Kidney (tissue), 13 donors: ENCODE measurements at regions not wholly inside any gene's neighbourhood (a gene's known extent, or its start where the extent isn't known, plus 50 kb on each side); places are given as distances from the start of the nearest gene placed in this dataset.
A peak's percentile ranks its signal among the peaks of the same experiment; 100 is the strongest.

Experiments used
- DNase-seq, 5 donors: peaks; one replicate each; pipeline ENCODE4 v3.0.0-alpha.2; 2013 to 2020
- FAIRE-seq: peaks from 2 replicates; lab custom pipeline; 2012; peaks lifted over from hg19 to GRCh38; lab: Jason Lieb, UNC
- H3K27ac ChIP-seq, 2 donors: one replicate each; pipeline ENCODE4 v1.7.0; 2013; ENCODE audit warnings: low read depth in 2 of 2, low read length in 2 of 2, inconsistent platforms in 1 of 2
- H3K27me3 ChIP-seq: one replicate; pipeline ENCODE4 v1.7.1; 2013; ENCODE audit warnings: low read length, inconsistent platforms; ENCODE audit not compliant: control insufficient read depth, insufficient read depth
- H3K36me3 ChIP-seq, 3 donors: one replicate each; pipeline versions ENCODE4 v1.7.0 to v1.7.1; 2013; ENCODE audit warnings: low read length in 3 of 3, control low read depth in 1 of 3, inconsistent platforms in 1 of 3; ENCODE audit not compliant: insufficient read depth in 3 of 3, control insufficient read depth in 2 of 3
- H3K4me1 ChIP-seq, 3 donors: one replicate each; pipeline versions ENCODE4 v1.7.0 to v1.7.1; 2013; ENCODE audit warnings: low read length in 3 of 3, inconsistent platforms in 1 of 3, low read depth in 1 of 3; ENCODE audit not compliant: control insufficient read depth in 2 of 3, insufficient read depth in 2 of 3
- H3K4me3 ChIP-seq, 3 donors: one replicate each; pipeline versions ENCODE4 v1.7.0 to v1.8.1; 2013; ENCODE audit warnings: low read length in 3 of 3, control low read depth in 1 of 3, inconsistent platforms in 1 of 3
- H3K9ac ChIP-seq, 3 donors: one replicate each; pipeline versions ENCODE4 v1.7.0 to v1.7.1; 2013; ENCODE audit warnings: low read length in 3 of 3, control low read depth in 1 of 3, inconsistent platforms in 1 of 3
- H3K9me3 ChIP-seq, 3 donors: one replicate each; pipeline versions ENCODE4 v1.7.0 to v1.7.1; 2013; ENCODE audit warnings: low read length in 3 of 3, control low read depth in 1 of 3, inconsistent platforms in 1 of 3; ENCODE audit not compliant: control insufficient read depth in 2 of 3, insufficient read depth in 1 of 3
- intact Hi-C: fragments of 100-400 bp; cut with DNase I; formaldehyde crosslinking; loops from one replicate; pipeline ENCODE4 v1.11.1; 2022
- TF ChIP-seq, protein P1 (sequence below): IDR thresholded peaks from 3 replicates; pipeline ENCODE4 v1.5.1; 2012; ENCODE audit warnings: mild to moderate bottlenecking, moderate library complexity, borderline replicate concordance; ENCODE audit not compliant: insufficient read depth; ENCODE audit errors: extremely low read depth
- donor health status: control.
- donor health status: control.
- donor health status: control.
- donor health status: control.
- donor health status: control.
- donor health status: DM: yes; HTN: yes; CAD: no.
- donor health status: Normal renal cell carcinoma (clear cell type).

DNA sequence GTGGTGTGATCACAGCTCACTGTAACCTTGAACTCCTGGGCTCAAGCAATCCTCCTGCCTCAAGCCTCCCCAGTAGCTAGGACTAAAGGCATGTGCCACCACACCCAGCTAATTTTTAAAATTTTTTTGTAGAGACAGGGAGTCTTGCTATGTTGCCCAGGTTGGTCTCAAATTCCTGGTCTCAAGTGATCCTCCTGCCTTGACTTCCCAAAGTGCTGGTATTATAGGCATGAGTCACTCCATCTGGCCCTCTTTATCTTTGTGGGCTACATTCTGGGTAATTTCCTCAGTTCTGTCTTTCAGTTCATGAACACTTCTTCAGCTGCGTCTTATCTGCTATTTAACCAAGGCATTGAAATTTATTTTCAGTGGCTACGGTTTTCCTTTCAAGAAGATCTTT lies 196.6 kb upstream of the IER5L start:
- Histone ChIP-seq H3K9me3 (no peaks in the 10 kb centered on the region), H3K4me1 (peaks cover 0 to 2% (median 0%) of the 10 kb centered on the region in 3 donors), H3K36me3 (no peaks in the 10 kb centered on the region), H3K27ac (no peak overlapping the region), H3K4me3 (no peak overlapping the region), H3K27me3 (no peaks in the 10 kb centered on the region), H3K9ac (no peak overlapping the region)
- DNase-seq (no peak), FAIRE-seq (no peak)
- intact Hi-C loops: no loop called here
- TF ChIP-seq, protein P1, sequence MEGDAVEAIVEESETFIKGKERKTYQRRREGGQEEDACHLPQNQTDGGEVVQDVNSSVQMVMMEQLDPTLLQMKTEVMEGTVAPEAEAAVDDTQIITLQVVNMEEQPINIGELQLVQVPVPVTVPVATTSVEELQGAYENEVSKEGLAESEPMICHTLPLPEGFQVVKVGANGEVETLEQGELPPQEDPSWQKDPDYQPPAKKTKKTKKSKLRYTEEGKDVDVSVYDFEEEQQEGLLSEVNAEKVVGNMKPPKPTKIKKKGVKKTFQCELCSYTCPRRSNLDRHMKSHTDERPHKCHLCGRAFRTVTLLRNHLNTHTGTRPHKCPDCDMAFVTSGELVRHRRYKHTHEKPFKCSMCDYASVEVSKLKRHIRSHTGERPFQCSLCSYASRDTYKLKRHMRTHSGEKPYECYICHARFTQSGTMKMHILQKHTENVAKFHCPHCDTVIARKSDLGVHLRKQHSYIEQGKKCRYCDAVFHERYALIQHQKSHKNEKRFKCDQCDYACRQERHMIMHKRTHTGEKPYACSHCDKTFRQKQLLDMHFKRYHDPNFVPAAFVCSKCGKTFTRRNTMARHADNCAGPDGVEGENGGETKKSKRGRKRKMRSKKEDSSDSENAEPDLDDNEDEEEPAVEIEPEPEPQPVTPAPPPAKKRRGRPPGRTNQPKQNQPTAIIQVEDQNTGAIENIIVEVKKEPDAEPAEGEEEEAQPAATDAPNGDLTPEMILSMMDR: no peak

DNA sequence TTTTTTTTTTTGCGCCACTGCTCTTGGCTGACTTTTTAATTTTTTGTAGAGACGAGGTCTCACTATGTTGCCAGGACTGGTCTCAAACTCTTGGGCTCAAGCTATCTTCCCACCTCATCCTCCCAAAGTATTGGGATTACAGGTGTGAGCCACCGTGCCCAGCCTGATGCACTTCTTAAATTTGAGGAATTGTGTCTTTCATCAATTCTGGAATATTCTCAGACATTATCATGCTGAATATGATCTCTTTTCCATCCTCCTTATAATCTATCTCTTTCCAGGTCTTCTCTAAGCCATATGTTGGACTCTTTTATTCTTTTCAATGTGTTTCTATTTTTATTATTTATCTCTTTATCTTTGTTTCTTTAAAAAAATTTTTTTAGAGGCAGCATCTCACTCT lies 196.2 kb upstream of the IER5L start:
- no peaks in the 10 kb centered on the region for H3K27me3 ChIP-seq
- H3K4me3 ChIP-seq: no peak overlapping the region
- no peaks in the 10 kb centered on the region for H3K9me3 ChIP-seq
- intact Hi-C loops: no loop called here
- H3K4me1 ChIP-seq: peaks cover 0 to 2% (median 0%) of the 10 kb centered on the region in 3 donors
- no peak for DNase-seq
- no peak for FAIRE-seq
- H3K36me3 ChIP-seq: no peaks in the 10 kb centered on the region
- no peak overlapping the region for H3K9ac ChIP-seq
- no peak overlapping the region for H3K27ac ChIP-seq
- TF ChIP-seq, protein P1: no peak

DNA sequence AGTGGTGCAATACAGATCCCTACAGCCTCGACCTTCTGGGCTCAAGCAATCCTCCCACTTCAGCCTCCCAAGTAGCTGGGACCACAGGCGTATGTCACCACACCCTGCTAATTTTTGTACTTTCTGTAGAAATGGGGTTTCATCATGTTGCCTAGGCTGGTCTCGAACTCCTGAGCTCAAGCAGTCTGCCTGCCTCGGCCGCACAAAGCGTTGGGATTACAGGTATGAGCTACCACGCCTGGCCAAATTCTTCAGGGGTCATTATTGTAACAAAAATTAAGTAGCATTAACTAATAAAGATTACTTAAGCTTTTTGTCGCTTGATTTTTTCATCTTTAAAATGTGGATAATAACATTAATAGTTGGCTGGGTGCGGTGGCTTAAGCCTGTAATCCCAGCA lies 195.3 kb upstream of the IER5L start:
- H3K27ac ChIP-seq: no peak overlapping the region
- H3K27me3 ChIP-seq: no peaks in the 10 kb centered on the region
- intact Hi-C loops: no loop called here
- FAIRE-seq: no peak
- H3K36me3 ChIP-seq: no peaks in the 10 kb centered on the region
- H3K9ac ChIP-seq: no peak overlapping the region
- H3K9me3 ChIP-seq: no peaks in the 10 kb centered on the region
- peaks cover 0 to 2% (median 0%) of the 10 kb centered on the region in 3 donors for H3K4me1 ChIP-seq
- DNase-seq: peak in 1 of 5 donors; percentile 18
- H3K4me3 ChIP-seq: no peak overlapping the region
- TF ChIP-seq, protein P1: no peak

DNA sequence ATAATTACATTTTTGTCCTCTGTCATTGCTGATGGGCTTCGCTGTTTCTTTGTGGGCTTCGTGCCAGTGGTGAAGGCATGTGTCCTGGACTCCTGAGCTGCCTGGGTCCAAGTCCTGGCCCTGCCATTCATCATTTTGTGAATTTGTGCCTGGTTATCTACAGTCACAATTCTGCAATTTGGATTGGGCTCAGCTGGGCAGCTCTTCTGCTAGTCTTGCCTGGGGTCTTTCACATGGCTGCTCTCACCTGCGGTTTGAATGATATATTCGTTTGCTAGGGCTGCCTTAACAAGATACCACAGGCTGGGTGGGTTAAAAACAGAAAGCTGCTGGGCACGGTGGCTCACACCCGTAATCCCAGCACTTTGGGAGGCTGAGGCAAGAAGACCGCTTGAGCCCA lies 192.7 kb upstream of the IER5L start:
- no peaks in the 10 kb centered on the region for H3K9me3 ChIP-seq
- intact Hi-C loops: no loop called here
- no peaks in the 10 kb centered on the region for H3K27me3 ChIP-seq
- H3K27ac ChIP-seq: no peak overlapping the region
- peak in 1 of 5 donors; percentile 12 for DNase-seq
- no peak overlapping the region for H3K9ac ChIP-seq
- H3K4me1 ChIP-seq: no peaks in the 10 kb centered on the region
- H3K4me3 ChIP-seq: no peak overlapping the region
- TF ChIP-seq, protein P1: no peak
- no peak for FAIRE-seq
- H3K36me3 ChIP-seq: no peaks in the 10 kb centered on the region
